GM19239 (cell line): ENCODE measurements at regions not wholly inside any gene's neighbourhood (a gene's known extent, or its start where the extent isn't known, plus 50 kb on each side); places are given as distances from the start of the nearest gene placed in this dataset.

Experiments used
- DNase-seq: peaks from one replicate; pipeline ENCODE4 v3.0.0; 2011; ENCODE audit warnings: low spot score; ENCODE audit not compliant: insufficient read length
- FAIRE-seq: peaks from 2 replicates; lab custom pipeline; 2011; peaks lifted over from hg19 to GRCh38; lab: Jason Lieb, UNC

DNA sequence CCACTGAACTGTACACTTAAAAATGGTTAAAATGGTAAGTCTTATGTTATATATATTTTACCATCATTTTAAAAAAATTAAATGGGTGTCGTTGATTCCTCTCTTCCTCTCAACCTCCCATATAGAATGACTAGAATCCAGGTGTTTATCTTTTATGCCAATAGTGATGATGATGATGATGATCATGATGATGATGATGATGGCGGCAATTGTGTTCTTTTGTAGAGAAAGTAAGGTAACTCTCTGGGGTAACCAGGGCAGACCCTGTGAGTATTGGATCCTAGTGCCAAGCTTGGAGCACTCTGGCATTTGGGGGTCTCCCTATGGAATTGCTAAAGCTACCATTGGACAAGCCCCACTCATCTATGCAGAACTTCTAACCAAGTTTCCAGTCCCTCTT, 113.6 kb downstream of the GLI2 start:
- DNase-seq (no peak), FAIRE-seq (no peak)

GRCh38 chr2:120850551-120850950, 114.9 kb downstream of the GLI2 start:
- no peak for FAIRE-seq
- DNase-seq = no peak

DNA sequence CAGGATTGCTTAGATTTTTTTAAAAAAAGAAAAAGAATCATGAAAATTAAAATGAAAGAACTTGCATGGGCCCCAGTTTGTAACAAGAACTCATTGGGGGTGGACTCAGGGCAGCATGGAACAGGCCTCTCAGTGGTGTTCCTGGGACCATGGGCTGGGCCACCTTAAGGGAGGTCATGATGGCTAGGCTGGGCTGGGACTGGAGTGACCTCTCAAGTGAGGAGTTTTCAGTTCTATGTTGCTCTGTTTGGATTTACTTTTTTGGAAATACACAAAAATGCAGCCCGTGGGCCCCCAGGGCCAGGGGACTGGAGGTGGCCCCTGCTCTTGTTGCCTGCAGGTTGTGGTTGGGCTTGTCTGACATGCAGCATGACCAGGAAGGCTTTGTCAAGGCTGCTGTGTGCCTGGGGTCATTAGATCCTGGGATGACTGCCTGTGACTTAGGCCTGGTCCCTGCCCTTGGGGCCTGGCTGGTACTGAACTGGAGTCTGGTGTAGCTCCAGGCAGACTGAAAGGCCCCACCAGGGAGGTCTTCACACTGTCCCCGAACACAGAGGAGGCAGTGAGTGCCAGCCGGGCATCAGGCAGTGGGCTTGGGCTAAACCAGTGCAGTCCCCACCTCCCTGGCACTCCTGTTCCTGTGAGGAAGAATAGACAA, 115.6 kb downstream of the GLI2 start:
- DNase-seq (no peak), FAIRE-seq (no peak)

DNA sequence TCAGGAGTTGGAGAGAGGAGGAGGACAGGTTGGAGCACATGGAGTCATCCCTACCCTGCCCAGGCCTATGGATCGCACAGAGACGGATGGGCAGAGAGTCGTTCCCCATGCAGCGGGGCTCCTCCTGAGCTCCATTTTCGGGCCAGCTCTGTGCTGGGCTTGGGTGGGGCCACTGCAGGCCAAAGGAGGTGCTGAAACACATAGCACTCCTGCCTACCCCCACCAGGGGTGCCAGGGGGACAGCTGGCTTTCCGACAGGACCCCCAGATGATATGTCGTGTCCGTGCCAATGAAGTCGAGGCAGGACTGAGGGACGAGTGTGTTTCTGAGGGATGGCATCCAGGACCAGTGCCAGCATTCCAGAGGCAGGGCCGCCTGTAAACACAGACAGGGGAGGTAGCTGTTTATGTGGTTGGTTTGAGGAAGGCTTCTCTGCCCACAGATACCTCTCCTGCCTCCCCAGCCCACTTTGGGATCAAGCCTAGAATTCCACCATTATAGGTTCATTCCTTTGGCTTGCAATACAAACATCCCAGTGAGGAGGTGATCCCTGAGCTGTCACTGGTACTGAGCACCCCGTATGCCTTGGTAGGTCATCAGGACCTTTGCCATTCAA, 116.6 kb downstream of the GLI2 start:
- DNase-seq = no peak
- no peak for FAIRE-seq

DNA sequence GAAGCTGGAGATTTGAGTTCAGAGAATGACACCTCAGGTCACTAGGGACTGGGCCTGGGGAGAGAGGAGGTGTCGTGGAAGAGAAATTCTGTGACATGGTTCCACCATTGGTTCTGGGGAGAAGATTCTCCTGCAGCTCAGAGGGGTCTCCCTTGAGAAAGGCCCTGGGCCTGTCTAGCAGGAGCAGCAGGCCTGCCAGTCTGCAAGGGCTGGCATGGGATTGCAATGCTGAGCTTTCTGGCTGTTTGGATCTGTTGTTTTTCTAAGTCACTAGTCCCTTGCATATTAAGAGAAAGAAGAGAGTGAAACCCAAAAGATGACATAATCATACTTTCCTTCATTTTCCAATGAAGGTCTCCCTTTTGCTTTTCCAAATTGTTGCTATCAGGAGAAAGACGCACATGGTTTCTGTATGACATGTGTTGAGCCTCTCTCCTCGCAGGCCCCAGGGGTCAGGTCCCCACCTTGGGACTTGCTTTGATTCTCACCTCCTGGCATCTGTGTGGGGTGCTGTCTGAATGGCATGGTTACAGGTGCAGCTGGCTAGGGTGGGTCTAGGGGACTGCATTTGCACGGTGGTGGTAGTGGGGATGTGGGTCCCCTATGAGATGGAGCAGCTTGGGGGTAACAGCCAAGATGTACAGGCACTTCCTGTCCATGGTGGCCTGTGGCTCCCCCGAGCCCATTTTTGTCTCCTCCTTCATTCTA, 117.8 kb downstream of the GLI2 start:
- FAIRE-seq (no peak), DNase-seq (no peak)

DNA sequence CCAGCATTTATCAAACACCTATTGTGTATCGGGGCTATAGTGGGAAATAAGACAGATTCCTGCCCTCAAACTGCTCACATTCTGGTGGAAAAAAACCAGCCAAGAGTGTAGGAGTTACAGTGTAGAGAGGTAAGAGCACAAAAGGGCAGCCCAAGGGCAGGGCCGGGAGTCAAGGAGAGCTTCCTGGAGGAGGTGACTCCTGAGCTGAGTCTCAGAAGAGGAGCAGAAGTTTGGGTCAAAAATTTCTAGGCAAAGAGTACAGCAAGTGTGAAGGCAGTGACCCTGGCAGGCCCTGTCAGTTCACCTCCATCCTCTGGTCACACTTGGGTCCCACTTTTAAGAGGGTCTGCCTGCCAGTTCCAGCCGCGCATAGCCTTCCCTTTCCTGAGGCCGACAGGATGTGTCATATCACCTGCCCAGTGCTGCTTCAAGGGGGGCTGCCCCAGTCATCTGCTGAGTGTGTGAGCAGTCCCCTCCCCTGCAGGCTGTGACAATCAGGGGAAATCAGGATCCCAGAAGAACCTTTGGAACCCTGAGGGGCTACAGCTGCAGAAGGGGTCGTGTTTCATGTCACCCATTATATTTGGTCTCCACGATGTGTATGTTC, 118.4 kb downstream of the GLI2 start:
- FAIRE-seq = no peak
- DNase-seq = no peak

- DNase-seq = no peak
- no peak for FAIRE-seq
These were observed 119.3 kb downstream of the GLI2 start for GRCh38 chr2:120854766-120855530.

DNA sequence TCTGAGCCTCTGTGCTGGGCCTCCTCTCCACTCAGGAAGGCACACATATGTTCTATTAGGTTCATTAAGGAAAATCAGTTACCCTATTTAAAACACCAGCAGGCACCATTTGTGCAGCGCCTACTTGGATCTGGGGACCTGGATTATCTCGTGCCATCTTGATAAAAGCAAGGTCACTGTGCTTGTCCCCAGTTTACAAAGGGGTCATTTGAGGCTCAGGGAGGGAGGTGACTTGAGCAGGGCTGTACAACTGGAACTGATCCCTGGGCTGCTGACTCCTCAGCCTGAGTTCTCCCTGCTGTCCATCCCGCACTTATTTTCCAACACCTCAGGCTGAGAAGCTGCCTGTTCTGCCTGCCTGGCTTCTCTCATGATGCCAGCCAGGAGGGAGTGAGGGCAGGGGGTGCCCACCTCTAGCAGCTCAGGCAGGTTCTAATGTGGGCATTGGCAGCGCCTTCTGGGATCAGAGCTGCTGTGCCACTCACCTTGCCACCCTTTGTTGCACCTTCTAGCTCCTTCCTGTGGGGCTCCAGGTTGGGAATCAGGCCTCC, 120.3 kb downstream of the GLI2 start:
- no peak for DNase-seq
- no peak for FAIRE-seq

GRCh38 chr2:120856421-120856862, 120.8 kb downstream of the GLI2 start:
- FAIRE-seq (no peak), DNase-seq (no peak)

- DNase-seq = no peak
- no peak for FAIRE-seq
These were observed 121.8 kb downstream of the GLI2 start for GRCh38 chr2:120857422-120857821.

GRCh38 chr2:120857931-120858330, 122.3 kb downstream of the GLI2 start:
- FAIRE-seq (no peak), DNase-seq (no peak)

DNA sequence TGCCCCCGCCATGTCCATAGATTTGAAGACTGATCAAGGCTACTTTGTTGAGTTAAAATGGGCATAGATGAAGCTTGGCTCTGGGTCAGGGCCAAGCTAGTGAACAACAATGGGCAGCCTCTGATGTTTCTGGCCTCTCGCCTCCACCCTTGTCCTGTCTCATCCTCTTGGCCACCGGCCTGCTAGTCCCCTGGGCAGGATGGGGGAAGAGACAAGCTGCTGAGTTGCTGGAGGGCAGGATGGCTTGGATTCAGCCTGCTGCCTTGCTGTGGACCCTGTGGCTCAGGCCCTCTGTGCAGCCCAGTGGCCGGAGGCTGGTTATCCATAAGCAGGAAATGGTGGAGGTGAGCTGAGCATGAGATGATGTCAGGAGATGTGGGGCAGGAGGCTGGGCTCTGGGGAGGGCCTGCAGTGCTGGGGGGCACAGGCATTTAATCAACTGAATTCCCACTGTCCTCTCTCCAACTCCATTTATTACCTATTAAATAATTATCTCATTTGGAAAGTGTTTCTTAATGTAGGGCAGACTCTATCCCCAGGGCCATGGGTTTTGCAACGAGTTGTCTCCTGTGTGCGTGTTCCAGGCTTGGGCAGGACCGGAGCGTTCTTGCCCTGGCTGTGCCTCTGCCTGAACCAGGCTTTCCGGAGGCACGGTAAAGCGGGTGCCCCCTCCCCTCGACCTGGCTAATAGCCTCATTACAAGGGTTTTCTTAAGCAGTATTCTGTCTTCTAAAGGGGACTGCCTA, 122.9 kb downstream of the GLI2 start:
- FAIRE-seq = no peak
- no peak for DNase-seq

DNA sequence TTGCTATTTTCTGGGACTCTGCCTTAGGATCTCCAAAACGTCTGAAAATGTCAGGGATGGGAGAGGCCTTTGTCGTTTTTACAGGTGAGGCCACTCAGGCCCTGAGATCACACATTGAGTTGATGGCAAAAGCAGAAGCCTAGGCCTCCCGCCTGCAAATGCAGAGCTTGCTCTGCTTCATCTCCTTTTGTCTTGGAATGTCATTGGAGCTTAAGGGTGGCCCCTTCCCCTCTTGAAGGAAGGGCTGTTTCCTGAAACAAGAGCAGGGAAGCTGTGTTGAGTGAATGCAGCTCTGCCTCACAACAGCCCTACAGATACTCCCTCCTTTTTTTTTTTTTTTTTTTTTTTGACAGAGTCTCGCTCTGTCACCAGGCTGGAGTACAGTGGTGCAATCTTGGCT, 123.5 kb downstream of the GLI2 start:
- FAIRE-seq (no peak), DNase-seq (no peak)

DNA sequence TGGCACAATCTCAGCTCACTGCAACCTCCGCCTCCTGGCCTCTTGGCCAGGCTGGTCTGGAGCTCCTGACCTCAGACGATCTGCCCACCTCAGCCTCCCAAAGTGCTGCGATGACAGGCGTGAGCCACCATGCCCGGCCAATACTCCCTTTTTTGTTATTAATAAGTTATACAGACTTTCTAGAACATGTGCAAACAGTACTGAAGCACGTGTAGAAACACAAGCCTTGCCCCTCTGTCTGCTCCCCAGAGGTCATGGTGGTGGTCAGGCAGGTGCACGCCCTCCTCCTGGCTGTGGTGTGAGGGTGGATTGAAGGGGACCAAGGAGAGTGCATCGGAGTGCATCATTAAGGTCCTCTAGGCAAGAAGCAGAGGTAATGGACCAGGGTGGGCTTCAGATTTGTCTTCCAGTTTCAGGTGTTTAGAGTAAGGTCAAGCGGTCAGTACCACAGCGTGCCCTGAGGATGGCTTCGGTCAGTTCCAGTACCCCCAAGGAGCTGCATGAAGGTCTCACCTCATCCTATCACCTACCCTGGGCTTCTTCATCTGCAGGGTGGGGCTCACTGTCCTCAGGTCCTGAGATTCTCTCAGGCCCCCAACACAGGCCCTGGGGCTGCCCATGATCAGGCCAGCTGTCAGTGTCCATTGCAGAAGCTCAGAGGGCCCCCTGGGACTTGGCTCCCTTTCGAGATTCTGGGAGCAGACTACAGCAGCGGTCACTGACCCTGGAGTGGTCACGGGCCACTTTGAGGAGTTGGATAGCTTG, 124.3 kb downstream of the GLI2 start:
- DNase-seq = no peak
- no peak for FAIRE-seq

- no peak for DNase-seq
- FAIRE-seq = no peak
These were observed 124.9 kb downstream of the GLI2 start for GRCh38 chr2:120860579-120860922.

- FAIRE-seq (no peak), DNase-seq (no peak)
These were observed 125.5 kb downstream of the GLI2 start for GRCh38 chr2:120861191-120861575.

DNA sequence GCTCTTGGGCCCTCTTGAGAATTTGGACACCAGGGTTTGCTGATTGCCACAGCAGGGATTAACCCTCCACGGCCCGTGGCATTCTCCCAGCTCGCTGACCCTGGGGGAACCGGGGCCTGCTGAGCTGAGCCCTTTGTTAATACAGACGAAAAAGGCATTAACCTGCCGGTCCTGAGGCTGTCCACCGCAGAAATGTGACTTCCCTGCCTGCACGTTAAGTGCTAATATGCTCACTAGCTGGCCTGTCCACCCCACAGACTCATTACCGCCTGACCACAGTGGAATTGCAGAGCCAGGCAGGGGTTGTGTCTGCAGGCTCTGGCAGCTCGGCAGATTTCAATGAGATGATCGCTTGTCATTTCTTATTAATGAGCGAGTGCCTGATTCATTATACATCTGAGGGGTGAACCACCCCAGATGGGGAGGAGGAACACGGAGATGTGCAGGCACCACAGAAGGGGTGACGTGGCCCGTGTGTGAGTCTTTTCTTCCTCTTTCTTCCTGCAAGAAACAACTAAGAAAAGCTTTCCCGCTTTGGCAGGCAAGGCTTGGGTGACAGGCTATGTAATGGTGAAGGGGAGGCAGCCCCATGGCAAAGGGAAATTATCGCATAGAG, 126.0 kb downstream of the GLI2 start:
- FAIRE-seq (no peak), DNase-seq (no peak)

DNA sequence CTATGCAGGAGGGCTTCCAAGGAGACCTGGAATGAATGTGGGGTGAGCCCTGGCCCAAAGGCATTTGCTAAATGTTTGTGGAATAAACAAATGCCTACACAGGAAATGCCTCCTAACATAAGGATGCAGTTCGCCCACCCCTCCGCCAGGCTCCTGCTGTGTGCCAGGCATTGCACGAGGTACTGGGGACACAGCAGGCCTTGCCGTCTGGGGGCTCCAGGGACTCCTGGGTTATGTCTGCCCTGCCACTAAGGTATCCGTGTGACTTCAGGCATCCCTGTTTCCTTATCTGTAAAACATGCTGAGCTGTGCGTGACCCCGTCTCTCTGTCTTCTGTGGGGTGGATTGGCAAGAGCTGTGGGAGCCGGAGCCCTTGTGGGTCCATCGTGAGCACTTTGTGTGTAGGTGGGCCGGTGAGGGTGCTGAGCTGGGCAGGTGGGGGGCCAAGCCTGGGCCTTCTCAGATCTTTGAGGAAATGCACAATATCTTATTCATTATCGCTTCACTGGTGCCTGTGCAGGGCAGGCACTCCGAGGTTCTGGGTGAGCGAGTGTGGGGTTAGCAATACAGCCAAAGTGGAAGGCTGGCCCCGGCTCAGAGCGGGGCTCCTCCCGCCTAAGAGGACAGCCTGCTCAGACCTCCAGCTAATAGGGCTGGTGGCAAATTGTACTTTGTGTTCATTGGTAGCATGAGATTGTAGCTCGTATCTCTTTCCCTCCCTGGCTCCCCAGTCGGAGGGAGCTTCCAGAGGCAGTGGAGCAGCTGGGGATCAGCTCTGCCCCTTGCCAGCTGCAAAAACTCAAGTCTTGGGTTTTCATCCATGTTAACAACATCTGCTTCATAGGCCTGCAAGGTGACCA, 126.8 kb downstream of the GLI2 start:
- DNase-seq (no peak), FAIRE-seq (no peak)
